ENCODE measurements at regions not wholly inside any gene's neighbourhood (a gene's known extent, or its start where the extent isn't known, plus 50 kb on each side); places are given as distances from the start of the nearest gene placed in this dataset.
"Not testable (repeated sequence)": the region's sequence is repeated elsewhere in the genome, so short reads cannot be mapped to it uniquely, and the experiment has no call there.

DNA sequence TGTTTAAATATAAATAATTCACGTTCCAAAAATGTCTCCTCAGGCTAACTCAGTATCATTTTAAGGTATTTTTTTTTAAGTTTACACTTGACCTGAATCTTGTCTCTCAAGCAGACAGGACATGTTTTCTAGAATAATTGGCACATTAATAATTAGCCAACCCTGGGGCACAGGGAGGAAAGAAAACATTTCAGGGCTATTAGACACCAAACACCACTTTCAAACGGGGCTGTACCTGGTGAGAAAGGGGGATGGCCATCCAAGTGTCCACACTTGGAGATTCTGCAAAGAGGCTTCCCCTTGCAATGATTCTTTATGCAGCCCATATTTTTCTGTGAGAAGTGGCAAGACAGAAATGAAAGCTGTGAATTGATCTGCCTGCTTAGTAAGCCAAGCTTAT, 560.8 kb downstream of the CD109 start:
- Histone ChIP-seq H3K27ac (ENCODE audit: low read depth in 2 of 2, low read length in 2 of 2) (no peak overlapping the region), H3K4me1 (ENCODE audit: control insufficient read depth in 2 of 3, insufficient read depth in 2 of 3, low read depth in 1 of 3, low read length in 3 of 3) (peaks cover 0 to 7% (median 0%) of the 10 kb centered on the region in 3 donors), H3K9me3 (ENCODE audit: control insufficient read depth in 2 of 3, insufficient read depth in 1 of 3, low read length in 3 of 3) (no peaks in the 10 kb centered on the region), H3K4me3 (ENCODE audit: low read length in 3 of 3) (no peak overlapping the region), H3K9ac (ENCODE audit: low read length in 3 of 3) (no peak overlapping the region), H3K27me3 (ENCODE audit: control insufficient read depth, insufficient read depth, low read length) (no peaks in the 10 kb centered on the region), H3K36me3 (ENCODE audit: control insufficient read depth in 2 of 3, insufficient read depth in 3 of 3, low read length in 3 of 3) (no peaks in the 10 kb centered on the region)
- intact Hi-C loops (cut with DNase I), result no loop called here
- peak in 3 of 5 donors; percentile 27 to 75 (median 68) for DNase-seq
- TF ChIP-seq, protein P1, sequence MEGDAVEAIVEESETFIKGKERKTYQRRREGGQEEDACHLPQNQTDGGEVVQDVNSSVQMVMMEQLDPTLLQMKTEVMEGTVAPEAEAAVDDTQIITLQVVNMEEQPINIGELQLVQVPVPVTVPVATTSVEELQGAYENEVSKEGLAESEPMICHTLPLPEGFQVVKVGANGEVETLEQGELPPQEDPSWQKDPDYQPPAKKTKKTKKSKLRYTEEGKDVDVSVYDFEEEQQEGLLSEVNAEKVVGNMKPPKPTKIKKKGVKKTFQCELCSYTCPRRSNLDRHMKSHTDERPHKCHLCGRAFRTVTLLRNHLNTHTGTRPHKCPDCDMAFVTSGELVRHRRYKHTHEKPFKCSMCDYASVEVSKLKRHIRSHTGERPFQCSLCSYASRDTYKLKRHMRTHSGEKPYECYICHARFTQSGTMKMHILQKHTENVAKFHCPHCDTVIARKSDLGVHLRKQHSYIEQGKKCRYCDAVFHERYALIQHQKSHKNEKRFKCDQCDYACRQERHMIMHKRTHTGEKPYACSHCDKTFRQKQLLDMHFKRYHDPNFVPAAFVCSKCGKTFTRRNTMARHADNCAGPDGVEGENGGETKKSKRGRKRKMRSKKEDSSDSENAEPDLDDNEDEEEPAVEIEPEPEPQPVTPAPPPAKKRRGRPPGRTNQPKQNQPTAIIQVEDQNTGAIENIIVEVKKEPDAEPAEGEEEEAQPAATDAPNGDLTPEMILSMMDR (IDR thresholded peaks at IDR 0.05; ENCODE audit: borderline replicate concordance, extremely low read depth, insufficient read depth), result no peak
- no peak for FAIRE-seq

DNA sequence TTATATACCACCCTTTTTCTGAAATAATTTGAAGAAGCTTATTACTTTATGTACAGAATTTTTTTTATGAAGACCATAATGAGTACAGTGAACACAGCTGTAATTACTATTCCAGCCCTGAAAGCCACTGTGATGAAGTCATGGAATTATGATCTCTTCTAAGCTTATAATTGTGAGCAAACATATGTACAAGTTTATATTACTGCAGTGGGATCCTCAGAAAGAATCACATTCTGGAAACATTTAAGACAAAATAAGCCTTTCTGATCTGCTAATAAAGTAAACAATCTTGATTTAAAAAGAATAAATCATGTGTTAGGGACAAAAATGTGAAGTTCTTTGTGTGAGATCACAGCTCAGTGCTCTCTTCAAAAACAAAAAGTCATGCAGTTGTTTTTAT, 560.4 kb downstream of the CD109 start:
- FAIRE-seq, result no peak
- Histone ChIP-seq H3K27me3 (ENCODE audit: control insufficient read depth, insufficient read depth, low read length) (no peaks in the 10 kb centered on the region), H3K4me1 (ENCODE audit: control insufficient read depth in 2 of 3, insufficient read depth in 2 of 3, low read depth in 1 of 3, low read length in 3 of 3) (peaks cover 0 to 7% (median 0%) of the 10 kb centered on the region in 3 donors), H3K9me3 (ENCODE audit: control insufficient read depth in 2 of 3, insufficient read depth in 1 of 3, low read length in 3 of 3) (no peaks in the 10 kb centered on the region), H3K36me3 (ENCODE audit: control insufficient read depth in 2 of 3, insufficient read depth in 3 of 3, low read length in 3 of 3) (no peaks in the 10 kb centered on the region), H3K27ac (ENCODE audit: low read depth in 2 of 2, low read length in 2 of 2) (no peak overlapping the region), H3K4me3 (ENCODE audit: low read length in 3 of 3) (no peak overlapping the region), H3K9ac (ENCODE audit: low read length in 3 of 3) (no peak overlapping the region)
- intact Hi-C loops (cut with DNase I), result no loop called here
- TF ChIP-seq, protein P1 (IDR thresholded peaks at IDR 0.05; ENCODE audit: borderline replicate concordance, extremely low read depth, insufficient read depth), result no peak
- DNase-seq, result peak in 1 of 5 donors; percentile 23

DNA sequence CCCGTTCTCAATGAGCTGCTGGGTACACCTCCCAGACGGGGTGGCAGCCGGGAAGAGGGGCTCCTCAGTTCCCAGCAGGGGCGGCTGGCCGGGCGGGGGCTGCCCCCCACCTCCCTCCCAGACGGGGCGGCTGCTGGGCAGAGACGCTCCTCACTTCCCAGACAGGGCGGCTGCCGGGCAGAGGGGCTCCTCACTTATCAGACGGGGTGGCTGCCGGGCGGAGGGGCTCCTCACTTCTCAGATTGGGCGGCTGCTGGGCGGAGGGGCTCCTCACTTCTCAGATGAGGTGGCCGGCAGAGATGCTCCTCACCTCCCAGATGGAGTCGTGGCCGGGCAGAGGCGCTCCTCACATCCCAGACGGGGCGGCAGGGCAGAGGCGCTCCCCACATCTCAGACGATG, 559.0 kb downstream of the CD109 start:
- H3K9ac ChIP-seq (ENCODE audit: low read length in 3 of 3); H3K27ac ChIP-seq (ENCODE audit: low read depth in 2 of 2, low read length in 2 of 2); H3K36me3 ChIP-seq (ENCODE audit: control insufficient read depth in 2 of 3, insufficient read depth in 3 of 3, low read length in 3 of 3); FAIRE-seq; H3K9me3 ChIP-seq (ENCODE audit: control insufficient read depth in 2 of 3, insufficient read depth in 1 of 3, low read length in 3 of 3); H3K27me3 ChIP-seq (ENCODE audit: control insufficient read depth, insufficient read depth, low read length); H3K4me1 ChIP-seq (ENCODE audit: control insufficient read depth in 2 of 3, insufficient read depth in 2 of 3, low read depth in 1 of 3, low read length in 3 of 3); H3K4me3 ChIP-seq (ENCODE audit: low read length in 3 of 3); intact Hi-C loops (cut with DNase I): not testable (repeated sequence)
- peak in 1 of 5 donors; percentile 57 for DNase-seq

DNA sequence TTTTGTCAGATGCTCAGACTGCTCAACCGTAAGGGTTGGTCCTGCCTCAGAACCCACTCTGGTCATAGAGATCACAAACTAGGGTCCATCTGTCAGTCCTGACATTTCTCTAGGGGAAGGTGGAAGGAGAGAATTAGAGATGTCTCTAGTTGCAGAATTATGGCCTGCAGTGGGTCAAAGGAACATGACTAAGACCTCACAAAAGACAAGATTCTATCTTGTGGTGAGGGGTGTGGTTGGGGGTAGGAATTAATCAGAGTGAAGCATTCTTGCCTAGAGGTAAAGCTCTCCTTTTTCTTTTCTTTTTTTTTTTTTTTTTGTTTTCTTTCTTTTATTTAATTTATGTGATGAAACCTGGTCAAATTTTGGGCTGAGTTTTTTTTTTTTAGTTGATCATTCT, 558.1 kb downstream of the CD109 start:
- H3K4me1 ChIP-seq (ENCODE audit: control insufficient read depth in 2 of 3, insufficient read depth in 2 of 3, low read depth in 1 of 3, low read length in 3 of 3); H3K27ac ChIP-seq (ENCODE audit: low read depth in 2 of 2, low read length in 2 of 2); H3K36me3 ChIP-seq (ENCODE audit: control insufficient read depth in 2 of 3, insufficient read depth in 3 of 3, low read length in 3 of 3); H3K9me3 ChIP-seq (ENCODE audit: control insufficient read depth in 2 of 3, insufficient read depth in 1 of 3, low read length in 3 of 3); DNase-seq; intact Hi-C loops (cut with DNase I); H3K9ac ChIP-seq (ENCODE audit: low read length in 3 of 3); H3K4me3 ChIP-seq (ENCODE audit: low read length in 3 of 3); H3K27me3 ChIP-seq (ENCODE audit: control insufficient read depth, insufficient read depth, low read length); FAIRE-seq: not testable (repeated sequence)

DNA sequence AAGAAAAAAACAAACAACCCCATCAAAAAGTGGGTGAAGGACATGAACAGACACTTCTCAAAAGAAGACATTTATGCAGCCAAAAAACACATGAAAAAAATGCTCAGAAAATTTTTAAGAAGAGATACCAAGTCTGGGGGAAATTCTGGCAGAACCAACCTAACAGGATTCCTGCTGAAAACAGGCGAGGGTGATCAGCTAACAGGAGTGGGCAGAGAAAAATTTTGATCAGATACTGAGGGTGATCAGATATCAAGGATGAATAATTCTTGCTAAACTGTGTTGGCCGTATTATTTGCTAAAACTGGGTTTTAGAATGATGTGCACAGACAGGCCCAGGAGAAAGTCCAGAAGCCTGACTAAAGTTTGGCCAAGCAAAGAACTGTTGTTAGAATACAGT, 557.3 kb downstream of the CD109 start:
- Histone ChIP-seq H3K4me1 (ENCODE audit: control insufficient read depth in 2 of 3, insufficient read depth in 2 of 3, low read depth in 1 of 3, low read length in 3 of 3) (peaks cover 0 to 7% (median 0%) of the 10 kb centered on the region in 3 donors), H3K36me3 (ENCODE audit: control insufficient read depth in 2 of 3, insufficient read depth in 3 of 3, low read length in 3 of 3) (no peaks in the 10 kb centered on the region), H3K27me3 (ENCODE audit: control insufficient read depth, insufficient read depth, low read length) (no peaks in the 10 kb centered on the region), H3K4me3 (ENCODE audit: low read length in 3 of 3) (no peak overlapping the region), H3K9me3 (ENCODE audit: control insufficient read depth in 2 of 3, insufficient read depth in 1 of 3, low read length in 3 of 3) (no peaks in the 10 kb centered on the region), H3K27ac (ENCODE audit: low read depth in 2 of 2, low read length in 2 of 2) (no peak overlapping the region), H3K9ac (ENCODE audit: low read length in 3 of 3) (no peak overlapping the region)
- FAIRE-seq, result no peak
- intact Hi-C loops (cut with DNase I), result no loop called here
- DNase-seq, result no peak
- TF ChIP-seq, protein P1 (IDR thresholded peaks at IDR 0.05; ENCODE audit: borderline replicate concordance, extremely low read depth, insufficient read depth), result no peak
